SKM-1 treated with dmso at 0.1 percent for 144 hours (cell line): ENCODE measurements at regions not wholly inside any gene's neighbourhood (a gene's known extent, or its start where the extent isn't known, plus 50 kb on each side); places are given as distances from the start of the nearest gene placed in this dataset.

Experiments used
- DNase-seq: peaks from one replicate; lab custom pipeline; 2025; ENCODE audit not compliant: unreplicated experiment; lab: John Stamatoyannopoulos, UW

DNA sequence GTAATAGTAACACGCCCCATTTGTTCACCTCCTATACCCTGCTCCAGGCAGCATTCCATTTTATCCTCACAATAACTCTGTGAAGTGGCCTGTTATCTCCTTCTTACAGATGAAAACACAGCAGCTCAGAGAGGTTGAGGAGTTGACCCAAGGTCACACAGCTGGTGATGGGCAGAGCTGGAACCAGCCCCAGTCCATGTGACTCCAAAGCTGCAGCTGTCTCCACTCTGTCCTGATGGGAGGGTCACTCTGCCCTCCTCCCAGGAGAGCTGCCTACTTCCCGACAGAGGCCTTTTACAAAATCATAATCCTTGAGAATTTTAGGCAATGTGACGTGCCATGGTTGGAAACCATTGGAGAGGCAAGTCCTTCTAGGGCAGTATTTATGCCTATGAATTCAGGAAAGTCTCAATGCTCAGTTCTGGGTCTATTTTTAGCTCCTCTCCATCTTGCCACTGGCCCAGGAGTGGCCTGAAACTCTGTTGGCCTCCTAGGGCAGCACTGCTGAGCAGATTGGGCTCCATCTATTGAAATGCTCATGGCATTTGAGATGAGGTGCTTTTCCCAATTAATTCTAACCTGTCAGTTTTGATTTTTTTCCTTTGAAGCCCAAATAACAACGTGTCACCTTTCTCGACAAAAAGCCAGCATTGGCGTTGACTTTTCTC lies 50.1 kb upstream of the KCNK12 start:
- DNase-seq = no peak
